NT2/D1 (cell line): ENCODE measurements at regions not wholly inside any gene's neighbourhood (a gene's known extent, or its start where the extent isn't known, plus 50 kb on each side); places are given as distances from the start of the nearest gene placed in this dataset.
"Not testable (repeated sequence)": the region's sequence is repeated elsewhere in the genome, so short reads cannot be mapped to it uniquely, and the experiment has no call there.

Experiments
- DNase-seq: peaks from one replicate; pipeline ENCODE4 v3.0.0-alpha.2; 2011; ENCODE audit warnings: low read depth, low spot score
- H3K27me3 ChIP-seq: 2 replicates; pipeline ENCODE4 v1.6.0; 2011; ENCODE audit warnings: mild to moderate bottlenecking; ENCODE audit not compliant: insufficient read length, insufficient read depth
- H3K36me3 ChIP-seq: 2 replicates; pipeline ENCODE4 v1.6.1; 2011; ENCODE audit warnings: mild to moderate bottlenecking, low read length, mixed read lengths; ENCODE audit not compliant: insufficient read depth, insufficient read length
- H3K4me1 ChIP-seq: 2 replicates; pipeline ENCODE4 v1.5.1; 2011; ENCODE audit not compliant: insufficient read depth, insufficient read length
- H3K4me3 ChIP-seq: 2 replicates; pipeline ENCODE4 v1.5.1; 2011; ENCODE audit warnings: low read depth; ENCODE audit not compliant: insufficient read length
- H3K9ac ChIP-seq: 2 replicates; pipeline ENCODE4 v1.6.0; 2011; ENCODE audit warnings: low read depth; ENCODE audit not compliant: insufficient read length
- H3K9me3 ChIP-seq: 2 replicates; pipeline ENCODE4 v1.5.1; 2011; ENCODE audit warnings: mild to moderate bottlenecking, low read length; ENCODE audit not compliant: insufficient read depth
- SUZ12 ChIP-seq: IDR thresholded peaks from 2 replicates; pipeline ENCODE4 v1.6.1; 2011; ENCODE audit not compliant: insufficient read length, insufficient read depth; ENCODE audit errors: extremely low read depth
- YY1 ChIP-seq: IDR thresholded peaks from 2 replicates; pipeline ENCODE4 v1.6.1; 2011; ENCODE audit not compliant: insufficient read length, insufficient read depth
- ZNF274 ChIP-seq: IDR thresholded peaks from 2 replicates; pipeline ENCODE4 v1.6.1; 2011; ENCODE audit warnings: mild to moderate bottlenecking, low read depth, low read length

GRCh38 chr2:216932863-216933548 is 73.1 kb upstream of the TNP1 start:
- no peak overlapping the region for H3K9ac ChIP-seq
- no peaks in the 10 kb centered on the region for H3K9me3 ChIP-seq
- H3K36me3 ChIP-seq, result no peaks in the 10 kb centered on the region
- TF ChIP-seq ZNF274, result no peak
- TF ChIP-seq YY1, result no peak
- no peak for TF ChIP-seq SUZ12
- no peak for DNase-seq
- H3K4me1 ChIP-seq, result peaks cover 3% of the 10 kb centered on the region
- no peaks in the 10 kb centered on the region for H3K27me3 ChIP-seq
- H3K4me3 ChIP-seq, result no peak overlapping the region

GRCh38 chr2:216932113-216932862 is 72.4 kb upstream of the TNP1 start:
- H3K4me1 ChIP-seq, result peaks cover 3% of the 10 kb centered on the region
- no peak for TF ChIP-seq SUZ12
- no peak for TF ChIP-seq YY1
- TF ChIP-seq ZNF274, result no peak
- H3K36me3 ChIP-seq, result no peaks in the 10 kb centered on the region
- H3K27me3 ChIP-seq, result no peaks in the 10 kb centered on the region
- H3K9me3 ChIP-seq, result no peaks in the 10 kb centered on the region
- H3K9ac ChIP-seq, result no peak overlapping the region
- no peak for DNase-seq
- no peak overlapping the region for H3K4me3 ChIP-seq

GRCh38 chr2:216930716-216931115 is 70.9 kb upstream of the TNP1 start:
- DNase-seq, result no peak
- H3K36me3 ChIP-seq, result no peaks in the 10 kb centered on the region
- H3K27me3 ChIP-seq, result no peaks in the 10 kb centered on the region
- no peak overlapping the region for H3K9ac ChIP-seq
- H3K4me3 ChIP-seq, result no peak overlapping the region
- TF ChIP-seq ZNF274 (no peak), SUZ12 (no peak), YY1 (no peak)
- H3K9me3 ChIP-seq, result no peaks in the 10 kb centered on the region
- peaks cover 3% of the 10 kb centered on the region for H3K4me1 ChIP-seq

DNA sequence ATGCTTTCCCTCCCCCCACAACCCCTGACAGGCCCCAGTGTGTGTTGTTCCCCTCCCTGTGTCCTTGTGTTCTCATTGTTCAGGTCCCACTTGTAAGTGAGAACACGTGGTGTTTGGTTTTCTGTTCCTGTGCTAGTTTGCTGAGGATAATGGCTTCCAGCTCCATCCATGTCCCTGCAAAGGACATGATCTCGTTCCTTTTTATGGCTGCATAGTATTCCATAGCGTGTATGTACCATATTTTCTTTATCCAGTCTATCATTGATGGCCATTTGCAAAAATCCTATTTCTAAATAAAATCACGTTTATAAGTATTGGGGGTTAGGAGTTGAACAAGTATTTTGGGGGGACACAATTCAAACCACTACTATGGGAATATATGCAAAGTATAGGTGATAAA is 69.5 kb upstream of the TNP1 start:
- not testable (repeated sequence) for H3K9me3 ChIP-seq, DNase-seq, H3K36me3 ChIP-seq, H3K9ac ChIP-seq, H3K4me1 ChIP-seq, H3K4me3 ChIP-seq, H3K27me3 ChIP-seq

DNA sequence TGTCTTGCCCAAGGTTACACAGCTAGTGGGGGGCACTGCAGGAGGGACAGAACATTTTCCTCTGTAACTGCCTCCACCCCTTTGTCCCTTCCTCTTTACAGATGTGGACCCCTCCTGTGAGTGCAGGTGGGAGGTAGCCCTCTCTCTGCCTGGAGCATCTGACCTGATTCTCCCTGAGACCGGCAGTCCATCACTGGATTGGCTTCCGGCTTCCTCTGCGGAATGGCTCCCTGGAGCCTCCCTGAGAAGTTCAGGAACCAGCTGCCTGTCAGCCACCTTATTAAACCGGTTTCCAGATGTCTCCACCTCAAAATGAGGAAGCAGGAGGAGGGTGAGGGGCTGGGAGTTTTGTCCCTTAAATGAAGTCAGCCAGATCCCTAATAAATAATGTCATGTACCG is 67.3 kb upstream of the TNP1 start:
- Histone ChIP-seq H3K36me3 (no peaks in the 10 kb centered on the region), H3K9ac (no peak overlapping the region), H3K4me3 (no peak overlapping the region), H3K4me1 (no peaks in the 10 kb centered on the region), H3K27me3 (no peaks in the 10 kb centered on the region), H3K9me3 (no peaks in the 10 kb centered on the region)
- TF ChIP-seq ZNF274 (no peak), YY1 (no peak), SUZ12 (no peak)
- no peak for DNase-seq

DNA sequence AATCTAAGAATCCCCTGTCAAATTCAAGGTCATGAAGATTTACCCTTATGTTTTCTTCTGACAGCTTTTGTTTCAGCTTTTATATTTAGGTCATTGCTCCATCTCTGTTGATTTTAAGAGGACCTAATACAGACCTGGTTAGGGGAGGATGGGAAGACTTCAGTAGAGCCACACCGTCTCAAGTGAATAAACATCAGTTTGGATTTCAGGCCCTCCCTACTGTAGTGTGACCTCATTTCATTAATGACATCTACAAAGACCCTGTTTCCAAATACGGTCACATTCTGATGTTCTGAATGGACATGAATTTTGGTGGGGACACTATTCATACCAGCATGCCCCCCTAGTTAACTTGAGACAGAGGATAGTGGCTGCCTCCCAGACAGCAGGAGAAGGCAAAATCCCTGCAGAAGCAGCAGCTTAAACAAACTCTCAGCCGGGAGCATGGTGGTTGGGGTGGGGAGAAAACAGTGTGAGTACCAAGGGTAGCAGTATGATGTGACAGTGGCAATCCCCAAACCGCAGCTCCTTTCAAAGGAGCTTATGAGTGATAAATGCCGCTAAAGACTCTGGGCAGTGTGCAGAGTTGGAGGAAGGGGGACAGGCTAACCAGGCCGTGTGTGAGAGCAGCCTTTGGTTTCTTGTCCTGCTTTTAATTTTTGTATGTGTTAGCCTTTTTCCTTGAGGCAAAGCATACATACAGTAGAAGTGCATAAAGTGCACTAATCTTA is 65.9 kb upstream of the TNP1 start:
- TF ChIP-seq SUZ12 (no peak), ZNF274 (no peak), YY1 (no peak)
- Histone ChIP-seq H3K36me3 (no peaks in the 10 kb centered on the region), H3K9ac (no peak overlapping the region), H3K4me1 (no peaks in the 10 kb centered on the region), H3K27me3 (no peaks in the 10 kb centered on the region), H3K4me3 (no peak overlapping the region), H3K9me3 (no peaks in the 10 kb centered on the region)
- DNase-seq, result no peak

- H3K9me3 ChIP-seq, result no peaks in the 10 kb centered on the region
- no peaks in the 10 kb centered on the region for H3K36me3 ChIP-seq
- H3K9ac ChIP-seq, result no peak overlapping the region
- H3K27me3 ChIP-seq, result peaks cover under 1% of the 10 kb centered on the region
- no peak for DNase-seq
- no peak overlapping the region for H3K4me3 ChIP-seq
- H3K4me1 ChIP-seq, result no peaks in the 10 kb centered on the region
- TF ChIP-seq SUZ12 (no peak), YY1 (no peak), ZNF274 (no peak)
These were observed 65.1 kb upstream of the TNP1 start for GRCh38 chr2:216925006-216925405.
